GM19395 (cell line): ENCODE measurements at regions not wholly inside any gene's neighbourhood (a gene's known extent, or its start where the extent isn't known, plus 50 kb on each side); places are given as distances from the start of the nearest gene placed in this dataset.
"Not testable (repeated sequence)": the region's sequence is repeated elsewhere in the genome, so short reads cannot be mapped to it uniquely, and the experiment has no call there.

Source experiments
- ATAC-seq: cut with Tn5 transposase; IDR thresholded peaks from one replicate; pipeline ENCODE4 v1.9.1; 2021; ENCODE audit warnings: mild to moderate bottlenecking, moderate library complexity; ENCODE audit not compliant: unreplicated experiment

DNA sequence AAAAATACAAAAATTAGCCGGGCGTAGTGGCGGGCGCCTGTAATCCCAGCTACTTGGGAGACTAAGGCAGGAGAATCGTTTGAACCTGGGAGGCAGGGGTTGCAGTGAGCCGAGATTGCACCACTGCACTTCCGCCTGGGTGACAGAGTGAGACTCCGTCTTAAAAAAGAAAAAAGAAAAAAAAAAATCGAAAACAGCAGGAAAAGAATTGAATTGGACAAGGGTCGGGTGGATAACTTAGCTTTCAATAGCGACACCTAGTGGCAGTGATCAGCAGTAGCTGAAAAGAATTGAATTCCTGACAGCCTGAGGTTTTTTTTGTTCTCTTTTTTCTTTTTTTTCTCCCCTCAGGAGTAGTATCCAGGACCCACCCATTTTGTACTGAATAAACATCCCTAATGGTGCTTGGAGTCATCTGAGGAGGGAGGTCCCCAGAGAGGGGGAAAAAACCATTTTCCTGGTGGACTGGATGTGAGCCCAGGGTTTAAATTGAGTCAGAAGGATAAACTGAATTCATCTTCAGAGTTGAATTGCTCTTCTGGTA lies 55.1 kb downstream of the CYCS start:
- ATAC-seq: no peak

- ATAC-seq: no peak
Measured at GRCh38 chr7:25068502-25069213, 56.4 kb downstream of the CYCS start.

- ATAC-seq: no peak
Measured at GRCh38 chr7:25067726-25068501, 57.1 kb downstream of the CYCS start.

GRCh38 chr7:25066253-25066652 lies 58.8 kb downstream of the CYCS start:
- no peak for ATAC-seq

- ATAC-seq: no peak
Measured at GRCh38 chr7:25062380-25062779, 62.7 kb downstream of the CYCS start.

GRCh38 chr7:25060487-25061055 lies 64.5 kb downstream of the CYCS start:
- ATAC-seq: no peak

DNA sequence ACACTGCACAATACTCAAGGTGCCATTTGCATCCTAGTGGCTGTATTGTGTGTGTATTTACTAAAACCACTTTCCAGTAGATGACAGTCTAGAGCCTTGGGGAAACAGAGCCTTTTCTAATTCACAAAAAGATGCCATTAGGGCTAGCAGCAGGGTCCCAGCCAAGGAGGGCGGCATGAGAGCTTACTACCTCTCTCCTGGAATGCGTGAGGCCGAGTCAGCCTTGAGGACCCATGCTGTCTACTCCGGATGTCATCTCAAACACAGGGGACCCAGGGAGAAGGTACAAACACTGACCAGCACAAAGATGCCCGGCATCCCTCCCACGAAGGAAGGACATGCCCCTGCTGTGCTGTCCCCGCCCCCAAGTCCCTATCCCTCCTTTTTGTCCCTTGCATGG lies 65.5 kb downstream of the CYCS start:
- no peak for ATAC-seq

DNA sequence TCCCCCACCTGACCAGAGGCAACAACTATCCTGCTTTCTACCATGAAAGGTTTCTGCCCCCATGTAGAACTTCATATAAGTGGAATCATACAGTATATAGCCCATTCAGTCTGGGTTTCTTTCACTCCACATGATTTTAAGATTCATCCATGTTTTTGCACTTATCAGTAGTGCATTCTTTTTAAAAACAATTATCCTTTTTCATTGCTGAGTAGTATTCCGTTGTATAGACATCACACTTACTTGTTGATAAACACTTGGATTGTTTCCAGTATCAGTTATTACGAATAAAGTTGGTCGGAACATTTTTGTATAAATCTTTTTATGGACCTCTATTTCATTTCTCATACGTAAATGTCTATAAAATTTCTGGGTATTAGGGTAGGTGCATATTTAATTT lies 68.7 kb downstream of the CYCS start:
- ATAC-seq: no peak

GRCh38 chr7:25055520-25056220 lies 69.4 kb downstream of the CYCS start:
- no peak for ATAC-seq

DNA sequence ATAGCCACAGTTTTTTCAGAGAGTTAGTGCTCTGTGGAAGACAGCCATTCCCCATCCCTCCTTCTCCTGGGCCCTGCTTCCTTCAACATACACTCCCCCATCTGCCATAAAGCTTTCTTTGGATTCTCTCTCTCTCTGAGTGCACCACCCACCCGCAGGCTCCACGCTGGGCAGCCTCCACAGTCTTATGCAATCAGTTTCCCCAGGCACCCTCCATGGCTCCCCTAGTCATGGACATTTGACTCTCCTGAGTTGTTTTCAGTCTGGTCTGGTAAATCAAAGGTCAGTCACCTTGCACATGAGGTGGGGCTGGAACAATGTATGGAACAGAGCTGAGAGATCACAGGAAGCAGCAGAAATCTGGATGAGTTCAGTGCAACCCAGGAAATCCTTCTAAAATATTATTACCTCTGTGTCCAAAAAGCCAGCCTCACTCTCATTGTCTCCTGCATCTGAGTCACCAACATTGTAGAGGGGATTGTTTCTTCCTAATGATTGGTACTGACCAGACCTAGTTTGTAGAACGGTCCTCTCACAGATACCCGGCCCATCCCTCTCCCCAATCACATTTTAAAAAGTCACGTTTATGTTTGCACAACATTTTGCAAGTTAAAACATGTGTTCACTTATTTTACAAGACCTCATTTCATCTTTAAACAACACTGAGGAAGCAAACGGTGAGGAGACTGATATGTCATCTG lies 70.1 kb downstream of the CYCS start:
- ATAC-seq: no peak

GRCh38 chr7:25050223-25050622 lies 70.2 kb upstream of the OSBPL3 start:
- ATAC-seq: no peak

GRCh38 chr7:25048444-25048834 lies 68.5 kb upstream of the OSBPL3 start:
- ATAC-seq: no peak

DNA sequence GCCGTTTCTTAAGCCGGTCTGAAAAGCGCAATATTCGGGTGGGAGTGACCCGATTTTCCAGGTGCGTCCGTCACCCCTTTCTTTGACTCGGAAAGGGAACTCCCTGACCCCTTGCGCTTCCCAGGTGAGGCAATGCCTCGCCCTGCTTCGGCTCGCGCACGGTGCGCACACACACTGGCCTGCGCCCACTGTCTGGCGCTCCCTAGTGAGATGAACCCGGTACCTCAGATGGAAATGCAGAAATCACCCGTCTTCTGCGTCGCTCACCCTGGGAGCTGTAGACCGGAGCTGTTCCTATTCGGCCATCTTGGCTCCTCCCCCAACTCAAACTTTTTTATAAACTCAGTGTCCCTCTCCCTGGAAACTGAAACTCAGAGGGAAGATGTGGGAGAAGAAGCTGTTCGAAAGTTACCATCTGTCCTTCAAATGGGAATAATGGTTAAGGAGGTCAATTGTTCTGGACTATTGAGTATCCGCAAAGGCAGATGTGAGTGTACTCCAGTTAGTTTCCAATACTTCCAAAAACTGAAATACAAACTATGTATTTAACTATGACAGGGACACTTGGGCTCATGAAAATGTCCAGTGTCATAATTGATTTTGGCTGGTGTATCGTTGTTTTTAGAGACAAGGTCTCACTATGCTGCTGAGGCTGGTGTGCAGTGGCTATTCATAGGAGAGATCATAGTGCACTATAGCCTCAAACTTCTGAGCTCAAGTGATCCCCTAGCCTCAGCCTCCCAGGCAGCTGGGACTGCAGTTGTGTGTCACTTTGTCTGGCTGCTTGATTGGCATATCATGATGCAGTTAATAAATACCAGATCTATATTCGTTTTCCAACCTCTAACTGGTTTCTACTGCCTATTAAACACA lies 67.8 kb upstream of the OSBPL3 start:
- ATAC-seq: not testable (repeated sequence)

GRCh38 chr7:25037325-25037724 lies 57.3 kb upstream of the OSBPL3 start:
- no peak for ATAC-seq

DNA sequence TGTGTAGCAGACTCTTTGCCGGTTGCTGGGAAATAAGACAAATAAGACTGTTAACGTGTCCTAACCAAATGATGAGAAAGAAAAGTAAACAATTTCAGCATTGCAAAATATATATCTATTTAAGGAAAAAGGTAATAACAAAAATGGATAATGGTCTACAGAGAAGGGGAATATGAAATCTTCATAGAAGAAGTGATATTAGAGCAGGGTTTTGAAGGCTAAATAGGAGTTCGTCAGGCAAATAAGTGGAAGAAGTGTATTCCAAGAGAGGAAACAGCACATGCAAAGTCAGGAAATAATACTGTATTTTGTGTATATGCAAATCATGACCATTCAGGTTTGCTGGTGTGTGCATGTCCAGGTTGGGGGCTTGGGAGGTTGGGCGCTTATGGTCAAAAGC lies 55.3 kb upstream of the OSBPL3 start:
- no peak for ATAC-seq

- no peak for ATAC-seq
Measured at GRCh38 chr7:25034136-25034535, 54.2 kb upstream of the OSBPL3 start.

GRCh38 chr7:25032774-25033743 lies 53.1 kb upstream of the OSBPL3 start:
- ATAC-seq: no peak

GRCh38 chr7:25031432-25031831 lies 51.5 kb upstream of the OSBPL3 start:
- peak; percentile 59 for ATAC-seq

GRCh38 chr7:25031007-25031406 lies 51.0 kb upstream of the OSBPL3 start:
- peak; percentile 96 for ATAC-seq
